Breast epithelium (tissue), 4 donors: ENCODE measurements at regions not wholly inside any gene's neighbourhood (a gene's known extent, or its start where the extent isn't known, plus 50 kb on each side); places are given as distances from the start of the nearest gene placed in this dataset.
"Not testable (repeated sequence)": the region's sequence is repeated elsewhere in the genome, so short reads cannot be mapped to it uniquely, and the experiment has no call there.

Source experiments
- DNase-seq, 2 donors: peaks; one replicate each; pipeline ENCODE4 v3.0.0-alpha.2; 2019; ENCODE audit warnings: low spot score in 2 of 2
- H3K27ac ChIP-seq, 2 donors: fragments of 200-600 bp; sonication (generic) in 1 of 2; one replicate each; pipeline ENCODE4 v1.5.1; 2016 to 2019; ENCODE audit warnings: mild to moderate bottlenecking in 1 of 2
- H3K27me3 ChIP-seq, 2 donors: fragments of 200-600 bp; sonication (generic) in 1 of 2; one replicate each; pipeline versions ENCODE4 v1.5.1 to v1.6.0; 2017 to 2019; ENCODE audit warnings: control low read depth in 1 of 2, mild to moderate bottlenecking in 1 of 2
- H3K36me3 ChIP-seq: fragments of 200-600 bp; one replicate; pipeline ENCODE4 v1.5.1; 2019
- H3K4me1 ChIP-seq, 2 donors: fragments of 200-600 bp; sonication (generic); one replicate each; pipeline ENCODE4 v1.5.1; 2016 to 2019; ENCODE audit warnings: control low read depth in 1 of 2
- H3K4me3 ChIP-seq, 3 donors: fragments of 200-600 bp; sonication (generic); 1 replicate in 2 of 3; 2 replicates in 1 of 3; pipeline ENCODE4 v1.5.1; 2016 to 2019; ENCODE audit warnings: mild to moderate bottlenecking in 3 of 3, moderate library complexity in 2 of 3
- H3K9me3 ChIP-seq, 2 donors: fragments of 200-600 bp; sonication (generic) in 1 of 2; one replicate each; pipeline ENCODE4 v1.5.1; 2016 to 2019; ENCODE audit warnings: control low read depth in 1 of 2
- CTCF ChIP-seq, 3 donors: fragments of 450-650 bp; IDR thresholded peaks; one replicate each; pipeline ENCODE4 v1.5.1; 2016 to 2017; ENCODE audit warnings: antibody characterized with exemption in 3 of 3, mild to moderate bottlenecking in 3 of 3, moderate library complexity in 3 of 3
- POLR2A ChIP-seq: fragments of 450-650 bp; IDR thresholded peaks from one replicate; pipeline ENCODE4 v1.6.1; 2016; ENCODE audit warnings: antibody characterized with exemption, mild to moderate bottlenecking, moderate library complexity
- POLR2AphosphoS5 ChIP-seq, 3 donors: sonication (generic); formaldehyde crosslinking; IDR thresholded peaks; one replicate each; pipeline ENCODE4 v1.6.1; 2017; ENCODE audit warnings: antibody characterized with exemption in 3 of 3
- intact Hi-C: fragments of 100-400 bp; cut with DNase I; formaldehyde crosslinking; loops from one replicate; pipeline ENCODE4 v1.15.1; 2023; ENCODE audit warnings: low total_unique reads

DNA sequence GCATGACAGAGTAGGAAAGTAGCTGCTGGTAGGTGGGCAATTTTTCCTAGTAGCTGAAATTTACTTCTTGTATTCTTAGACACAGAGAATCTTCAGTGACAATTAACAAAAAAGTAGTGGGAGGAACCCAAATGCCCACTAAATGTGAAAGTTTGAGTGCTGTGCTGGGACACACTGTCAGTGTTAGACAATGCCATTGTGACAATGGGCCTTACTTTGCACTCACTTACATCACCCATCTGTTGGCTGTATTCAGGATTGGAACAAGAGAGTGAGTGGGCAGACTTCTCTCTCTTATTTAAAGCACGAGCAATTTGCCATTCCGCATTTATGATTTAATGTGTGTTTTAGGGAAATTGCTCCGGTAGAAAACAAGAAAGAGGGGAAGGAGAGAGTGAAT, 662.5 kb downstream of the CBLN4 start:
- intact Hi-C loops = no loop called here

GRCh38 chr20:55333798-55334197, 671.5 kb downstream of the CBLN4 start:
- no peak for DNase-seq
- Histone ChIP-seq H3K27me3 (no peaks in the 10 kb centered on the region), H3K9me3 (no peaks in the 10 kb centered on the region), H3K4me3 (no peak overlapping the region), H3K36me3 (no peaks in the 10 kb centered on the region), H3K4me1 (no peaks in the 10 kb centered on the region), H3K27ac (no peak overlapping the region)
- intact Hi-C loops = no loop called here
- TF ChIP-seq CTCF (IDR thresholded peaks at IDR 0.05) (no peak), POLR2AphosphoS5 (IDR thresholded peaks at IDR 0.05) (no peak), POLR2A (no peak)

More for the DNA sequence above, 662.5 kb downstream of the CBLN4 start:
- H3K4me1 ChIP-seq = no peaks in the 10 kb centered on the region
- no peak overlapping the region for H3K4me3 ChIP-seq
- H3K9me3 ChIP-seq = no peaks in the 10 kb centered on the region
- H3K27ac ChIP-seq = no peak overlapping the region
- TF ChIP-seq CTCF (IDR thresholded peaks at IDR 0.05) (no peak), POLR2AphosphoS5 (IDR thresholded peaks at IDR 0.05) (no peak), POLR2A (no peak)
- no peak for DNase-seq
- H3K36me3 ChIP-seq = no peaks in the 10 kb centered on the region
- H3K27me3 ChIP-seq = no peaks in the 10 kb centered on the region

GRCh38 chr20:55329108-55329507, 676.2 kb downstream of the CBLN4 start:
- no peaks in the 10 kb centered on the region for H3K4me1 ChIP-seq
- no peaks in the 10 kb centered on the region for H3K27me3 ChIP-seq
- no peak for TF ChIP-seq CTCF (IDR thresholded peaks at IDR 0.05)
- TF ChIP-seq POLR2A = no peak
- TF ChIP-seq POLR2AphosphoS5 (IDR thresholded peaks at IDR 0.05) = no peak
- H3K27ac ChIP-seq = no peak overlapping the region
- no peaks in the 10 kb centered on the region for H3K9me3 ChIP-seq
- H3K36me3 ChIP-seq = no peaks in the 10 kb centered on the region
- H3K4me3 ChIP-seq = no peak overlapping the region
- intact Hi-C loops = no loop called here
- no peak for DNase-seq

GRCh38 chr20:55322745-55323144, 682.6 kb downstream of the CBLN4 start:
- intact Hi-C loops = no loop called here
- H3K9me3 ChIP-seq = no peaks in the 10 kb centered on the region
- no peaks in the 10 kb centered on the region for H3K36me3 ChIP-seq
- H3K27me3 ChIP-seq = no peaks in the 10 kb centered on the region
- DNase-seq = no peak
- H3K4me1 ChIP-seq = no peaks in the 10 kb centered on the region
- no peak overlapping the region for H3K4me3 ChIP-seq
- TF ChIP-seq POLR2AphosphoS5 (IDR thresholded peaks at IDR 0.05) (no peak), POLR2A (no peak), CTCF (IDR thresholded peaks at IDR 0.05) (no peak)
- H3K27ac ChIP-seq = no peak overlapping the region

DNA sequence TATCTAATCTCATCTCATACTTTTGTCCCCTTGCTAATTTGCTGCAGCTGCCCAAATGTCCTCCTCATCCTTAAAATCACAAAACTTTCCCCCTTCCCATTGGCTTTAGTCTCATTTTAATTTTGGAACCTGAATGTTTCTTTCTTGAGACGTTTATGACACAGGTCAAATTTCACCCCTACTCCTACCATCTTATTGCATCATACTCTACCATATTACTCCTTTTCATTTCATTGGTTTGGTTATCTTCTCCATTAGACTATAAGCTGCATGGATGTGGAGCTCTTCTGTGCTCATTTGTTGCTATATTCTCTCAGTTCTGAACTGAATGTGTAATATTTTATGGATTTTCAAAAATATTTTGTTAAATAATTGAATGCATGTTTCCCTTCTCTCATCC, 688.6 kb downstream of the CBLN4 start:
- no peak overlapping the region for H3K4me3 ChIP-seq
- H3K27ac ChIP-seq = no peak overlapping the region
- H3K27me3 ChIP-seq = no peaks in the 10 kb centered on the region
- H3K4me1 ChIP-seq = no peaks in the 10 kb centered on the region
- intact Hi-C loops = no loop called here
- DNase-seq = no peak
- H3K9me3 ChIP-seq = peaks cover 0 to under 1% of the 10 kb centered on the region in 2 donors
- H3K36me3 ChIP-seq = no peaks in the 10 kb centered on the region
- TF ChIP-seq CTCF (IDR thresholded peaks at IDR 0.05) = no peak
- TF ChIP-seq POLR2AphosphoS5 (IDR thresholded peaks at IDR 0.05) = no peak
- TF ChIP-seq POLR2A = no peak

- H3K27ac ChIP-seq, DNase-seq, H3K4me1 ChIP-seq, H3K36me3 ChIP-seq, H3K27me3 ChIP-seq, H3K4me3 ChIP-seq, intact Hi-C loops: not testable (repeated sequence)
- peaks cover 0 to 26% of the 10 kb centered on the region in 2 donors for H3K9me3 ChIP-seq
These were observed 694.5 kb downstream of the CBLN4 start for GRCh38 chr20:55310844-55311243.
